Islet precursor cell (in vitro differentiated cells): ENCODE measurements at regions not wholly inside any gene's neighbourhood (a gene's known extent, or its start where the extent isn't known, plus 50 kb on each side); places are given as distances from the start of the nearest gene placed in this dataset.
"Not testable (repeated sequence)": the region's sequence is repeated elsewhere in the genome, so short reads cannot be mapped to it uniquely, and the experiment has no call there.

Source experiments
- DNase-seq: peaks from one replicate; pipeline ENCODE4 v3.0.0-alpha.2; 2018

- not testable (repeated sequence) for DNase-seq
Observed at GRCh38 chr4:82301390-82301789, 72.4 kb downstream of the HNRNPD start.

- DNase-seq = no peak
Observed at GRCh38 chr4:82293304-82293703, 80.5 kb downstream of the HNRNPD start.

- DNase-seq = no peak
Observed at GRCh38 chr4:82287720-82288119, 86.1 kb downstream of the HNRNPD start.

GRCh38 chr4:82284858-82285805 lies 88.7 kb downstream of the HNRNPD start:
- DNase-seq = peak; percentile 100

- peak; percentile 57 for DNase-seq
Observed at GRCh38 chr4:82284475-82284857, 89.3 kb downstream of the HNRNPD start.

- no peak for DNase-seq
Observed at GRCh38 chr4:82282875-82283274, 90.9 kb downstream of the HNRNPD start.

- DNase-seq = not testable (repeated sequence)
Observed at GRCh38 chr4:82279550-82279949, 94.2 kb downstream of the HNRNPD start.

GRCh38 chr4:82276332-82276640 lies 97.5 kb downstream of the HNRNPD start:
- no peak for DNase-seq

- no peak for DNase-seq
Observed at GRCh38 chr4:82275431-82276331, 98.1 kb downstream of the HNRNPD start.

- not testable (repeated sequence) for DNase-seq
Observed at GRCh38 chr4:82274700-82275099, 99.1 kb downstream of the HNRNPD start.

- not testable (repeated sequence) for DNase-seq
Observed at GRCh38 chr4:82272523-82272922, 101.3 kb downstream of the HNRNPD start.

- DNase-seq = not testable (repeated sequence)
Observed at GRCh38 chr4:82271915-82272480, 101.8 kb downstream of the HNRNPD start.

GRCh38 chr4:82268826-82269193 lies 105.0 kb downstream of the HNRNPD start:
- no peak for DNase-seq

GRCh38 chr4:82268050-82268825 lies 105.6 kb downstream of the HNRNPD start:
- peak; percentile 77 for DNase-seq

- DNase-seq = no peak
Observed at GRCh38 chr4:82267506-82267905, 106.3 kb downstream of the HNRNPD start.

GRCh38 chr4:82266345-82266744 lies 107.4 kb downstream of the HNRNPD start:
- no peak for DNase-seq

GRCh38 chr4:82261084-82261483 lies 112.7 kb downstream of the HNRNPD start:
- DNase-seq = no peak

- no peak for DNase-seq
Observed at GRCh38 chr4:82260632-82261031, 113.2 kb downstream of the HNRNPD start.

- no peak for DNase-seq
Observed at GRCh38 chr4:82256718-82257117, 117.1 kb downstream of the HNRNPD start.

- no peak for DNase-seq
Observed at GRCh38 chr4:82255657-82256056, 118.1 kb downstream of the HNRNPD start.

GRCh38 chr4:82248903-82249632 lies 124.7 kb downstream of the HNRNPD start:
- no peak for DNase-seq

- DNase-seq = no peak
Observed at GRCh38 chr4:82247629-82248028, 126.2 kb downstream of the HNRNPD start.
